PFSK-1 (cell line): ENCODE measurements at regions not wholly inside any gene's neighbourhood (a gene's known extent, or its start where the extent isn't known, plus 50 kb on each side); places are given as distances from the start of the nearest gene placed in this dataset.

Source experiments
- POLR2AphosphoS5 ChIP-seq: IDR thresholded peaks from 2 replicates; pipeline ENCODE4 v1.6.1; 2012; ENCODE audit warnings: low read depth, mild to moderate bottlenecking, control low read depth, low read length, moderate library complexity
- REST ChIP-seq, 2 experiments: IDR thresholded peaks; 2 replicates each; pipeline versions ENCODE4 v1.6.1 to v1.8.0; 2011 to 2012; ENCODE audit warnings: low read depth in 2 of 2, low read length in 2 of 2, control low read depth in 1 of 2, inconsistent platforms in 1 of 2, mild to moderate bottlenecking in 1 of 2, moderate library complexity in 1 of 2; ENCODE audit not compliant: insufficient read depth in 1 of 2
- SIN3A ChIP-seq: IDR thresholded peaks from 2 replicates; pipeline ENCODE4 v1.6.1; 2012; ENCODE audit warnings: mild to moderate bottlenecking, low read length, moderate library complexity, borderline replicate concordance; ENCODE audit not compliant: insufficient read depth
- TAF1 ChIP-seq: IDR thresholded peaks from 2 replicates; pipeline ENCODE4 v1.6.1; 2012; ENCODE audit warnings: low read length, control low read depth, borderline replicate concordance; ENCODE audit not compliant: insufficient read depth

- TF ChIP-seq POLR2AphosphoS5 = no peak
- TF ChIP-seq REST (IDR thresholded peaks at IDR 0.05; ENCODE audit: insufficient read depth in 1 of 2, low read depth in 2 of 2, low read length in 2 of 2) = no peak
- no peak for TF ChIP-seq SIN3A
- TF ChIP-seq TAF1 = no peak
Measured at GRCh38 chr3:33940736-33941135, 142.3 kb downstream of the PDCD6IP start.
